Astrocyte (in vitro differentiated cells and primary cell): ENCODE measurements at regions not wholly inside any gene's neighbourhood (a gene's known extent, or its start where the extent isn't known, plus 50 kb on each side); places are given as distances from the start of the nearest gene placed in this dataset.

Source experiments
- DNase-seq: peaks from one replicate; pipeline ENCODE4 v3.0.0-alpha.2; 2010; ENCODE audit warnings: low read depth
- FAIRE-seq: peaks from 2 replicates; lab custom pipeline; 2011; peaks lifted over from hg19 to GRCh38; lab: Jason Lieb, UNC
- H2AFZ ChIP-seq: 2 replicates; pipeline ENCODE4 v1.6.0; 2012; ENCODE audit warnings: low read depth, low read length, inconsistent platforms
- H3K27ac ChIP-seq: 2 replicates; pipeline ENCODE4 v1.5.1; 2011; ENCODE audit warnings: low read depth, low read length, inconsistent platforms
- H3K27me3 ChIP-seq: 2 replicates; pipeline ENCODE4 v1.6.0; 2011; ENCODE audit warnings: low read length, inconsistent platforms; ENCODE audit not compliant: insufficient read depth
- H3K36me3 ChIP-seq: 2 replicates; pipeline ENCODE4 v1.5.1; 2011; ENCODE audit warnings: low read length, inconsistent platforms; ENCODE audit not compliant: insufficient read depth
- H3K4me1 ChIP-seq: 2 replicates; pipeline ENCODE4 v1.5.1; 2011; ENCODE audit warnings: low read length, inconsistent platforms; ENCODE audit not compliant: insufficient read depth
- H3K4me2 ChIP-seq: 2 replicates; pipeline ENCODE4 v1.6.0; 2012; ENCODE audit warnings: low read length, inconsistent platforms
- H3K4me3 ChIP-seq: 2 replicates; pipeline ENCODE4 v1.5.1; 2011; ENCODE audit warnings: low read depth, mild to moderate bottlenecking, low read length, inconsistent platforms; ENCODE audit not compliant: insufficient read depth
- H3K79me2 ChIP-seq: 2 replicates; pipeline ENCODE4 v1.6.0; 2012; ENCODE audit warnings: mild to moderate bottlenecking, low read length, inconsistent platforms; ENCODE audit not compliant: insufficient read depth
- H3K9ac ChIP-seq: 2 replicates; pipeline ENCODE4 v1.6.0; 2012; ENCODE audit warnings: mild to moderate bottlenecking, low read length, inconsistent platforms
- H3K9me3 ChIP-seq: 2 replicates; pipeline ENCODE4 v1.5.1; 2012; ENCODE audit warnings: low read depth, mild to moderate bottlenecking, low read length, inconsistent platforms; ENCODE audit not compliant: insufficient read depth
- H4K20me1 ChIP-seq: 2 replicates; pipeline ENCODE4 v1.6.0; 2012; ENCODE audit warnings: low read length, inconsistent platforms; ENCODE audit not compliant: insufficient read depth
- H3K27ac Mint-ChIP-seq: one replicate; pipeline ENCODE4 v1.8.0; 2021; ENCODE audit warnings: mild to moderate bottlenecking, mixed read lengths; ENCODE audit not compliant: unreplicated experiment
- H3K27me3 Mint-ChIP-seq: one replicate; pipeline ENCODE4 v1.8.0; 2021; ENCODE audit warnings: low read depth, mixed read lengths; ENCODE audit not compliant: unreplicated experiment
- H3K36me3 Mint-ChIP-seq: one replicate; pipeline ENCODE4 v1.8.0; 2021; ENCODE audit warnings: low read depth, mixed read lengths; ENCODE audit not compliant: unreplicated experiment
- H3K4me1 Mint-ChIP-seq: one replicate; pipeline ENCODE4 v1.8.0; 2021; ENCODE audit warnings: low read depth, mixed read lengths; ENCODE audit not compliant: unreplicated experiment
- H3K4me3 Mint-ChIP-seq: one replicate; pipeline ENCODE4 v1.8.0; 2021; ENCODE audit warnings: mild to moderate bottlenecking, moderate library complexity, mixed read lengths; ENCODE audit not compliant: unreplicated experiment
- H3K9me3 Mint-ChIP-seq: one replicate; pipeline ENCODE4 v1.8.0; 2021; ENCODE audit warnings: mild to moderate bottlenecking, mixed read lengths; ENCODE audit not compliant: unreplicated experiment
- EZH2 ChIP-seq: IDR thresholded peaks from 2 replicates; pipeline ENCODE4 v1.6.1; 2012; ENCODE audit warnings: mild to moderate bottlenecking, low read length, inconsistent platforms; ENCODE audit not compliant: insufficient read depth
- TF ChIP-seq, protein P1 (sequence below): IDR thresholded peaks from 2 replicates; pipeline ENCODE4 v1.5.1; 2011; ENCODE audit warnings: low read depth, mild to moderate bottlenecking, inconsistent platforms, low read length, moderate library complexity; ENCODE audit not compliant: insufficient read depth

DNA sequence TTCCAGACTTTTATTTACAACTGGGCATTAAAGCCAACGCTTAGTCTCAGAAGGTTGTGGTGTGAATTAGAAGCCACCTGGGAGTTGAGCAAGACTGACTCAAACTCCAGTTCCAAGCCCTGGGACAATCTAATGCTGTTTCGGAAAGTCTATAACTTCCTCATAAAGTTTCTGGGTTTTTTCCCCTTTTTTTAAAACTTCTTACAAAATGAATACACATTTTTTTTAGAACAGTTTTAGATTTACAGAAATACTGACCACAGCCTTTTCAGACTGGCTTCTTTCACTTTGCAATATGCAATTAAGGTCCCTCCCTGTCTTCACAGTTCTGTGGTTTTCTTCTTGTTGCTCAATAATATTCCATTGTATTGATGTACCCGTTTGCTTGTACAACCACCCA, 115.9 kb upstream of the TWIST2 start:
- Mint-ChIP-seq H3K4me3 (no peak overlapping the region), H3K27me3 (peaks cover 15% of the 10 kb centered on the region), H3K9me3 (no peaks in the 10 kb centered on the region), H3K27ac (no peak overlapping the region), H3K36me3 (no peaks in the 10 kb centered on the region), H3K4me1 (peaks cover 9% of the 10 kb centered on the region)
- FAIRE-seq (peak; percentile 47), DNase-seq (no peak)
- Histone ChIP-seq H3K9me3 (no peaks in the 10 kb centered on the region), H4K20me1 (no peaks in the 10 kb centered on the region), H3K27me3 (no peaks in the 10 kb centered on the region), H3K79me2 (no peaks in the 10 kb centered on the region), H3K27ac (no peak overlapping the region), H3K4me3 (no peak overlapping the region), H3K36me3 (no peaks in the 10 kb centered on the region), H3K9ac (no peak overlapping the region), H3K4me2 (no peak overlapping the region), H3K4me1 (peaks cover 16% of the 10 kb centered on the region), H2AFZ (no peak overlapping the region)
- TF ChIP-seq EZH2, result no peak
- TF ChIP-seq, protein P1, sequence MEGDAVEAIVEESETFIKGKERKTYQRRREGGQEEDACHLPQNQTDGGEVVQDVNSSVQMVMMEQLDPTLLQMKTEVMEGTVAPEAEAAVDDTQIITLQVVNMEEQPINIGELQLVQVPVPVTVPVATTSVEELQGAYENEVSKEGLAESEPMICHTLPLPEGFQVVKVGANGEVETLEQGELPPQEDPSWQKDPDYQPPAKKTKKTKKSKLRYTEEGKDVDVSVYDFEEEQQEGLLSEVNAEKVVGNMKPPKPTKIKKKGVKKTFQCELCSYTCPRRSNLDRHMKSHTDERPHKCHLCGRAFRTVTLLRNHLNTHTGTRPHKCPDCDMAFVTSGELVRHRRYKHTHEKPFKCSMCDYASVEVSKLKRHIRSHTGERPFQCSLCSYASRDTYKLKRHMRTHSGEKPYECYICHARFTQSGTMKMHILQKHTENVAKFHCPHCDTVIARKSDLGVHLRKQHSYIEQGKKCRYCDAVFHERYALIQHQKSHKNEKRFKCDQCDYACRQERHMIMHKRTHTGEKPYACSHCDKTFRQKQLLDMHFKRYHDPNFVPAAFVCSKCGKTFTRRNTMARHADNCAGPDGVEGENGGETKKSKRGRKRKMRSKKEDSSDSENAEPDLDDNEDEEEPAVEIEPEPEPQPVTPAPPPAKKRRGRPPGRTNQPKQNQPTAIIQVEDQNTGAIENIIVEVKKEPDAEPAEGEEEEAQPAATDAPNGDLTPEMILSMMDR, result no peak

DNA sequence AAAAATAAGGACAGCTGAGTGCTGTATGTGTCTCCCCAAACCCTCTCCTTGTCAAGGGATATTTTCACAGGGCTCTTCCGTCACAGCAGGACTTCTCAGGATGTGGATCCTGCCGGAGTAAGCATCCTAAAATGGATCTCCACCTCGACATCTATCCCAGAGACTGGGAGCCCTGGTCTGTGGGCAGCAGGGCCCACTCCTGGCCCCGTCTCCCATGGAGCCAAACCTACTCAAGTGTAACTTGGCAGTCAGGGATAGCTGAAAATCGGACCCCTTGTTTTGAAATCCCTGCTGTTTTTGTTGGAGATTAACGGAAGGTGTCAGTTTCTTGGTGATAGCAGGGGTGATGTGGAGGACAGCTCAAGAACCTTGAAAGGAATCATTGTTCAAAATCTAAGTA, 109.0 kb upstream of the TWIST2 start:
- H3K4me1 ChIP-seq, result no peaks in the 10 kb centered on the region
- Mint-ChIP-seq H3K9me3 (no peaks in the 10 kb centered on the region), H3K27ac (no peak overlapping the region), H3K27me3 (peaks cover 9% of the 10 kb centered on the region), H3K4me3 (no peak overlapping the region), H3K4me1 (no peaks in the 10 kb centered on the region), H3K36me3 (no peaks in the 10 kb centered on the region)
- H3K36me3 ChIP-seq, result no peaks in the 10 kb centered on the region
- no peaks in the 10 kb centered on the region for H3K79me2 ChIP-seq
- H3K9ac ChIP-seq, result no peak overlapping the region
- H3K4me3 ChIP-seq, result no peak overlapping the region
- no peak overlapping the region for H2AFZ ChIP-seq
- H3K9me3 ChIP-seq, result peaks cover 2% of the 10 kb centered on the region
- no peak overlapping the region for H3K27ac ChIP-seq
- DNase-seq, result no peak
- TF ChIP-seq, protein P1, result no peak
- no peak for TF ChIP-seq EZH2
- H3K4me2 ChIP-seq, result no peak overlapping the region
- no peak for FAIRE-seq
- H3K27me3 ChIP-seq, result peaks cover 10% of the 10 kb centered on the region
- H4K20me1 ChIP-seq, result no peaks in the 10 kb centered on the region

DNA sequence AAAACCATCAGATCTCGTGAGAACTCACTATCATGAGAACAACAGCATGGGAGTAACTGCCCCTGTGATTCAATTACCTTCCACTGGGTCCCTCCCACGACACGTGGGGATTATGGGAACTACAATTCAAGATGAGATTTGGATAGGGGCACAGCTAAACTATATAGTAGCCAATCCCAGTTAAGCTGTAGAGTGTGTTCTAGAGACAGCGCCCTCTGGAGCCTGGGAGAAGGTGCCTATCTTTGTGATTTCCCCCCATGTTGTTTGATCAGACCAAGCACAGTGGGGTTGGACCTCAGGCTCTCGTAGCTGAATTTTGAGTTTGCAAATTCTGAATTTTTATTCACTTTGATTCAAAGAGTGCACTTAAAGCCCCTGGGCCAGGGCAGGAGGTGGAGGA, 108.2 kb upstream of the TWIST2 start:
- peaks cover 2% of the 10 kb centered on the region for H3K9me3 ChIP-seq
- H3K4me3 ChIP-seq, result no peak overlapping the region
- Mint-ChIP-seq H3K4me1 (no peaks in the 10 kb centered on the region), H3K9me3 (no peaks in the 10 kb centered on the region), H3K4me3 (no peak overlapping the region), H3K27me3 (peaks cover 13% of the 10 kb centered on the region), H3K27ac (no peak overlapping the region), H3K36me3 (no peaks in the 10 kb centered on the region)
- TF ChIP-seq, protein P1, result no peak
- TF ChIP-seq EZH2, result no peak
- FAIRE-seq, result no peak
- no peak overlapping the region for H2AFZ ChIP-seq
- H3K79me2 ChIP-seq, result no peaks in the 10 kb centered on the region
- H4K20me1 ChIP-seq, result no peaks in the 10 kb centered on the region
- H3K4me2 ChIP-seq, result no peak overlapping the region
- no peaks in the 10 kb centered on the region for H3K4me1 ChIP-seq
- no peak overlapping the region for H3K9ac ChIP-seq
- no peaks in the 10 kb centered on the region for H3K36me3 ChIP-seq
- DNase-seq, result no peak
- peaks cover 10% of the 10 kb centered on the region for H3K27me3 ChIP-seq
- no peak overlapping the region for H3K27ac ChIP-seq
